C4-2B (cell line): ENCODE measurements at regions not wholly inside any gene's neighbourhood (a gene's known extent, or its start where the extent isn't known, plus 50 kb on each side); places are given as distances from the start of the nearest gene placed in this dataset.

Experiments used
- CTCF ChIP-seq: fragments of 450-650 bp; conservative IDR thresholded peaks from 2 replicates; pipeline ENCODE4 v1.5.1; 2017; ENCODE audit warnings: mild to moderate bottlenecking
- ZFX ChIP-seq: fragments of 450-650 bp; IDR thresholded peaks from 2 replicates; pipeline ENCODE4 v1.6.1; 2017

DNA sequence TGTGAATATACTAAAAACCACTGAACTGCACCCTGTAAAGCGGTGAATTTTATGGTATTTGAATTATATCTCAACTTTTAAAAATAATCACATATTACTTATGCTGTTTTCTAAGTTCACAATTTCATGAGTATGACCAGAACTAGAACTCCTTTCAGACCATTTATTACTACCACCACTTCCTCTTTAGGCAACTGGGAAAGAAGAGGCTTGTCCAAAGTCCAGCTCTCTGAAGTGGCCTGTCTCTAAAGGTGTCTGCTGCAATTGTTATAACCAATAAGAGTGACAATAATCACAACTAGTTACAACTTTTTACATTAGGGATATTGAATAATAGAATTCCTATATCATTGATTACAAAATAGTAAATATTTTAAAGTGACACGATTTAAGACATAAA lies 267.9 kb upstream of the PIK3C3 start:
- no peak for TF ChIP-seq CTCF
- TF ChIP-seq ZFX, result no peak
